ENCODE measurements at regions not wholly inside any gene's neighbourhood (a gene's known extent, or its start where the extent isn't known, plus 50 kb on each side); places are given as distances from the start of the nearest gene placed in this dataset.
A peak's percentile ranks its signal among the peaks of the same experiment; 100 is the strongest.

DNA sequence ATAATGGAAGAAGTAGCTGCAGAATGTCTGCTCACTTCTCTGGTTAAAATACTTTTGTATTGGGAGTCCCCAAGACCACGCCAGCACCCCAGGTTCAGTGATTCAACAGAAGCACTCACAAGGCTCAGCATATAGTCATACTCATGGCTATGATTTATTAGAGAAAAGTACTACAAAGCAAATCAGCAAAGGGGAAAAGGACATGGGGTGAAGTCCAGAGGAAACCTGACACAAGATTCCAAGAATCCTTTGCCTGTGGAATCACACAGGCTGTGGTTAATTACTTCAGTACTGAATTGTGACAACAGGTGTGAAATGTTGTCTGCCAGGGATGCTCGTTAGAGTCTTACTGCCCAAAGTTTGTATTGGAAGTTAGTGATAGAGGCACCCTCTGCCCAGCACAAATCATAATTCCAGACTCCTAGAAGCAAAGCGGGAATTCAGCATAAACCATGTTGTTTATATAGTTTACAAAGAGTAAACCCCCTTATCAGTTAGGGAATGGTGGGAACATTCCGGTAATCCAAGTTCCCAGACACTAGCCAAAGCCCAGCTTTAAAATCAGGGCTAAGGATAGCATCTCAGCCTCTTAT is 79.4 kb downstream of the HYCC1 start:
- no peak overlapping the region for H3K27ac Mint-ChIP-seq
- H3K9me3 Mint-ChIP-seq: peaks cover 7% of the 10 kb centered on the region
- H3K27me3 Mint-ChIP-seq (ENCODE audit: low read depth): peaks cover 3% of the 10 kb centered on the region
- H3K4me3 Mint-ChIP-seq: no peak overlapping the region
- peaks cover 5% of the 10 kb centered on the region for H3K36me3 Mint-ChIP-seq (ENCODE audit: low read depth)
- no peaks in the 10 kb centered on the region for H3K4me1 Mint-ChIP-seq (ENCODE audit: low read depth)

DNA sequence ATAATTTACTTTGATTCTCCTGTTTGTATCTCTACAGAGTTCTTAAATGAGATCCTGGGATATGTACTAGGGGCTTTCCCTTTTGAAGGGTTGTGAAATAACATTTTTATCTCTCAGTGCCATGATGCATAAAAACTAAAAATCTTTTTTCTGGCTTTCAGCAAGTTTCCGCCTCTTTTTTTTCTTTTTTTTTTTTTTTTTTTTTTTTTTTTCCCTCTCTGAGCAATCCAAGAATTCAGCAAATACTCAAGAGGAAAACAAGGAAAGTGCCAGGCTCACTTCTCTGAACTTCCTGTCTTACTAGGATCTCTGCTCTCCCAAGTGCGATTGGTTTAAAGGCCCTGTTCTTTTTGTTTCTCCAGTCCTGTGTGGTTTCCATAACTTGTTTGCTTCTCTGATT is 79.9 kb downstream of the HYCC1 start:
- Mint-ChIP-seq H3K36me3 (ENCODE audit: low read depth) (peaks cover 5% of the 10 kb centered on the region), H3K9me3 (peaks cover 7% of the 10 kb centered on the region), H3K4me3 (no peak overlapping the region), H3K27me3 (ENCODE audit: low read depth) (peaks cover 3% of the 10 kb centered on the region), H3K27ac (no peak overlapping the region), H3K4me1 (ENCODE audit: low read depth) (no peaks in the 10 kb centered on the region)

DNA sequence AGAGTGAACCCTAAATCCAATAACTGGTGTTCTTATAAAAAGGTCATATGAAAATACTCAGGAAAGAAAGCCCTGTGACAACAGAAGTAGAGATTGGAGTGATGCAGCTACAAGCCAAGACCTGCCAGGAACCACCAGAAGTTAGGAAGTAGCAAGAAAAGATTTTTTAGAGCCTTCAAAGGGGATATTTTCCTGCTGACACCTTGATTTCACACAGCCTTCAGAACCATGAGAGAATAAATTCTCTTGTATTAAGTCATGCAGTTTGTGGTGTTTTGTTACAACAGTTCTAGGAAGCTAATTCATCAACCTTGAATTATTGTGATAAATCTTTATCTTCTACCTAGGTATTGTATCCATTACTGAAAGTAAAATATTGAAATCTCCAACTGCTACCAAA is 81.0 kb downstream of the HYCC1 start:
- Mint-ChIP-seq H3K4me3 (no peak overlapping the region), H3K36me3 (ENCODE audit: low read depth) (peaks cover 4% of the 10 kb centered on the region), H3K9me3 (peaks cover 7% of the 10 kb centered on the region), H3K4me1 (ENCODE audit: low read depth) (no peaks in the 10 kb centered on the region), H3K27me3 (ENCODE audit: low read depth) (peaks cover 3% of the 10 kb centered on the region), H3K27ac (no peak overlapping the region)

DNA sequence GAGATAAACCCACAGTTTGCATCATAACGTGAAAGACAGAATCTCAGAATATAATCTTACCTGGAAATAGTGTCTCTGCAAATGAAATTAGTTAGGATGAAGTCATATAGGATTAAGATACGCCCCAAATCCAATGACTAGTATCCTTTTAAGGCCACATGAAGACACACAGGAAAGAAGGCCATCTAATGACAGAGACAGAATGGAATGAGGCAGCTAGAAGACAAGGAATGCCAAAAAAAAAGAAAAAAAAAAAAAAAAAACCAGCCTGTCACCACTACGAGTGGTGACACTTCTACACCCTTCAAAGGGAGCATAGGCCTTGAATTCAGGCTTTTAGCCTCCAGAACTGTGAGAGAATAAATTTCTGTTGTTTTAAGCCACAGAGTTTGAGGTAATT is 82.9 kb downstream of the HYCC1 start:
- Mint-ChIP-seq H3K27ac (no peak overlapping the region), H3K9me3 (peaks cover 7% of the 10 kb centered on the region), H3K27me3 (ENCODE audit: low read depth) (peaks cover 3% of the 10 kb centered on the region), H3K4me1 (ENCODE audit: low read depth) (no peaks in the 10 kb centered on the region), H3K4me3 (no peak overlapping the region), H3K36me3 (ENCODE audit: low read depth) (peaks cover 4% of the 10 kb centered on the region)

DNA sequence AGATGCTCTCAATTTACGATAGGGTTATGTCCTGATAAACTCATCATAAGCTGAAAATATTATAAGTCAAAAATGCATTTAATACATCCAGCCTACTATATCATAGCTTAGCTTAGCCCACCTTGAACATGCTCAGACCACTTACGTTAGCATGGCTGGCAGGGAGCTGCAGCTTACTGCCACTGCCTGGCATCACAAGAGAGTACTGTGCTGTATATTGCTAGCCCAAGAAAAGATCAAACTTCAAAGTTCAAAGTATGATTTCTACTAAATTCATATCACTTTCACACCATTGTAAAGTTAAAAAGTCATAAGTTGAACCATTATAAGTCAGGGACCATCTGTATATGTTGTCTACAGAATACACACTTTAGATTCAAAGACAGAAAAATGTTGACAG is 91.6 kb downstream of the HYCC1 start:
- Mint-ChIP-seq H3K4me1 (ENCODE audit: low read depth) (no peaks in the 10 kb centered on the region), H3K36me3 (ENCODE audit: low read depth) (peaks cover 4% of the 10 kb centered on the region), H3K27ac (no peak overlapping the region), H3K9me3 (peaks cover 3% of the 10 kb centered on the region), H3K4me3 (no peak overlapping the region), H3K27me3 (ENCODE audit: low read depth) (no peaks in the 10 kb centered on the region)

DNA sequence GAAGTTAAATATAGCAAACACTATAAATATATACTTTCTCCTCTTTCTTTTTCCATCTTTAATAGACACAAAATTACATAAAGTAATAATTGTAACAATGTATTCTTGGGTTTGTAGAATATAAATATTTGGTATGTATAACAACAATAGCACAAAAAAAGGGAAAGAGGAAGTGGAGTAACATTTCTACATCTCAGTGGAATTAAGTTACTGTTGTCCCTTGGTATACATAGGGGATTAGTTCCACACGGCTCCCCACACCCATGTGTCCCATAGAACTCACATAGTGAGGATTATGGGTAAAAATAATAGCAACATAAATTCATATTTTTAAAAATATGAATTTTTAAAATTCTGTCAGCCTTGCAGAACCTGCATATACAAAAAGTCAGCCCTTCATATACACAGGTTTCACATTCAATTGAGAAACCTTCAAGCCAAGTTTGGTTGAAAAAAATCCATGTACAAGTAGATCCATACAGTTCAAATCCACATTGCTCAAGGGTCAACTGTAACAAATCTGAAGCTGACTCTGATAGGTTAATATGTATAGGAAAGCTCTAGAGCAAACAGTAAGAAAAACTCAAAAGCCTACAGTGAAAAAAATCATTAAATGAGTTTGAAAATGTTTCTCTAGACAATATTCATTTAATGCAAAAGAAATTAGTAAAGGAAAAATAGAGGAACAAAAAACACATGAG is 92.4 kb downstream of the HYCC1 start:
- H3K9me3 Mint-ChIP-seq: peaks cover 3% of the 10 kb centered on the region
- H3K4me1 Mint-ChIP-seq (ENCODE audit: low read depth): no peaks in the 10 kb centered on the region
- H3K4me3 Mint-ChIP-seq: no peak overlapping the region
- H3K36me3 Mint-ChIP-seq (ENCODE audit: low read depth): peaks cover 4% of the 10 kb centered on the region
- no peak overlapping the region for H3K27ac Mint-ChIP-seq
- no peaks in the 10 kb centered on the region for H3K27me3 Mint-ChIP-seq (ENCODE audit: low read depth)

DNA sequence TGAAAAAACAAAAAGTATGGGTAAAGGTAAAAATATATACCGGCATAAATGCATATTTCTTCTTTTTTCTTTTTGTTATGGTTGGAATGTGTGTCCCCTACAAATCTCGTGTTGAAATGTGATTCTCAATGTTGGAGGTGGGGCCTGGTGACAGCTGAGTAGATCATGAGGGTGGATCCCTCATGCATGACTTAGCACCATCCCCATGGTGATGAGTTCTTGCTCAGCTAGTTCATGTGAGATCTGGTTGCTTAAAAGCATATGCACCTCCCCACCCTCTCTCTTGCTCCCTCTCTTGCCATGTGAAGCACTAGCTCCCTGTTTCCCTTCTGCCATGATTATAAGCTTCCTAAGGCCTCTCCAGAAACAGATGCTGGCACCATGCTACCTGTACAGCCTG is 93.3 kb downstream of the HYCC1 start:
- H3K4me1 Mint-ChIP-seq (ENCODE audit: low read depth): no peaks in the 10 kb centered on the region
- H3K36me3 Mint-ChIP-seq (ENCODE audit: low read depth): peaks cover 4% of the 10 kb centered on the region
- H3K4me3 Mint-ChIP-seq: no peak overlapping the region
- peaks cover 3% of the 10 kb centered on the region for H3K9me3 Mint-ChIP-seq
- no peaks in the 10 kb centered on the region for H3K27me3 Mint-ChIP-seq (ENCODE audit: low read depth)
- no peak overlapping the region for H3K27ac Mint-ChIP-seq

DNA sequence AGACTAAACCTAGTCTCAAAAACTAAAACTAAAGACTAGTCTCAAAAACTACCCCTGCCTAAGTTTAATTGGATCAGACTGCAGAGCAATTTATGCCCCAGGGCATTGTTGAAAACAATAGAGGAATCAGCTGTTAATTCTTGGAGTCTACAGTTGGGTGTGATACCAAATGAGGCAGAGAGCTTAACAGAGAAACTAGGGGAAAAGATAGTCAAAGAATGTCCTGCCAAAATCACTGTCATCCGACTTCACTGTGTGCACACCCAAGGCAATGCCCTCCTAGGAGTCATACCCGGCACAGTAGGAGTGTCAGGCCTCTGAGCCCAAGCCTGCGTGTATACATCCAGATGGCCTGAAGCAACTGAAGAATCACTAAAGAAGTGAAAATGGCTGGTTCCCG is 90.5 kb upstream of the TOMM7 start:
- no peaks in the 10 kb centered on the region for H3K4me1 Mint-ChIP-seq (ENCODE audit: low read depth)
- no peaks in the 10 kb centered on the region for H3K27me3 Mint-ChIP-seq (ENCODE audit: low read depth)
- no peak overlapping the region for H3K4me3 Mint-ChIP-seq
- peaks cover 9% of the 10 kb centered on the region for H3K9me3 Mint-ChIP-seq
- peaks cover 2% of the 10 kb centered on the region for H3K36me3 Mint-ChIP-seq (ENCODE audit: low read depth)
- H3K27ac Mint-ChIP-seq: no peak overlapping the region

DNA sequence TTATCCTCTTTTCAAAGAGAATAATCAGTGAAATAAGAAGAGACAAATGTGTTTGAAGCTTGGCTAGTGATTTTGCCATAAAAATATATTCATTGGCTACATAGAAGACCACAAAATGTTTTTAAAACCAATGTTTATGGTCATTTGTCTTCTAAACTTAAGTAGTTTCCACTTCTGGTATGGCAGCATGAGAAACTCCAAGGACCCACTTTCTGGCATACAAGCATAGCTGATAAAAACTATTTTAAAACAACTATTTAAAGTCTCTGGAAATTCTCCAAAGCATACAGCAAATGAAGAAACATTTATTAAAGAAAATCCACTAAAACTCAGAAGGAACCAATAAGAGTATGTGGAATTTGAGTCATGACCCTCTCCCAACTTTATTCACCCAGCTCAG is 89.2 kb upstream of the TOMM7 start:
- no peaks in the 10 kb centered on the region for H3K4me1 Mint-ChIP-seq (ENCODE audit: low read depth)
- H3K36me3 Mint-ChIP-seq (ENCODE audit: low read depth): peaks cover 2% of the 10 kb centered on the region
- peaks cover 9% of the 10 kb centered on the region for H3K9me3 Mint-ChIP-seq
- H3K27ac Mint-ChIP-seq: no peak overlapping the region
- no peak overlapping the region for H3K4me3 Mint-ChIP-seq
- H3K27me3 Mint-ChIP-seq (ENCODE audit: low read depth): no peaks in the 10 kb centered on the region

DNA sequence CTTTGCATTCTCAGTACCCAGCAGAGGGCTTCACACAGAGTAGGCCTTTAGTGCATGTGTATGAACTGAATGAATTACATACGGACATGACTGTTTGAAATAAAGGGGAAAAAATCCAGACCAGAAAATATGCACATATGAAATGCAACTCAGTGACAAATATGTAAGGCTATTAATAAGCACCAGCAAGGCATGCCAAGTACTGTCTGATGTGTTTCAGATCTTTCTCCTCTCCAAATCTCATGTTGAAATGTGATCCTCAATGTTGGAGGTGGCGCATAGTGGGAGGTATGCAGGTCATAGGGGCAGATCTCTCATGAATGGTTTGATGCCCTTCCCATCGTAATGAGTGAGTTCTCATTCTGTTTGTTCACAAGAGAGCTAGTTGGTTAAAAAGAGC is 87.3 kb upstream of the TOMM7 start:
- Mint-ChIP-seq H3K9me3 (peaks cover 7% of the 10 kb centered on the region), H3K27ac (no peak overlapping the region), H3K27me3 (ENCODE audit: low read depth) (no peaks in the 10 kb centered on the region), H3K4me1 (ENCODE audit: low read depth) (no peaks in the 10 kb centered on the region), H3K4me3 (no peak overlapping the region), H3K36me3 (ENCODE audit: low read depth) (peaks cover 2% of the 10 kb centered on the region)

DNA sequence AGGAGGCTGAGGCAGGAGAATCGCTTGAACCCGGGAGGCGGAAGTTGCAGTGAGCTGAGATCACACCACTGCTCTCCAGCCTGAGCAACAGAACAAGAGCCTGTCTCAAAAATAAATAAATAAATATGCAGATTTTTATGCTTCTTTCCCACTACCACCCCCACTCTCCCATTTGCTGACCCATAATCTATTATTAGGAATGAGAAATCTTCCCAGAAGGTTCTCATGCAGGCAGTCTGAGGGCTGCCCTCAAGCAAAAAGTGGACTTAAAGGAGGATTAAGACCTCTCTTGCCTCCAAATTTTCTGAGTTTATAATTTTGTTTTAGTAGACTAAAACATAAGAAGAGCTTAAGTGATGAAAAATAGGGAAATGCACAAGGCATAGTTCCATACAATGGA is 85.2 kb upstream of the TOMM7 start:
- no peak overlapping the region for H3K4me3 Mint-ChIP-seq
- no peaks in the 10 kb centered on the region for H3K9me3 Mint-ChIP-seq
- H3K4me1 Mint-ChIP-seq (ENCODE audit: low read depth): no peaks in the 10 kb centered on the region
- no peak overlapping the region for H3K27ac Mint-ChIP-seq
- H3K36me3 Mint-ChIP-seq (ENCODE audit: low read depth): peaks cover 1% of the 10 kb centered on the region
- no peaks in the 10 kb centered on the region for H3K27me3 Mint-ChIP-seq (ENCODE audit: low read depth)

DNA sequence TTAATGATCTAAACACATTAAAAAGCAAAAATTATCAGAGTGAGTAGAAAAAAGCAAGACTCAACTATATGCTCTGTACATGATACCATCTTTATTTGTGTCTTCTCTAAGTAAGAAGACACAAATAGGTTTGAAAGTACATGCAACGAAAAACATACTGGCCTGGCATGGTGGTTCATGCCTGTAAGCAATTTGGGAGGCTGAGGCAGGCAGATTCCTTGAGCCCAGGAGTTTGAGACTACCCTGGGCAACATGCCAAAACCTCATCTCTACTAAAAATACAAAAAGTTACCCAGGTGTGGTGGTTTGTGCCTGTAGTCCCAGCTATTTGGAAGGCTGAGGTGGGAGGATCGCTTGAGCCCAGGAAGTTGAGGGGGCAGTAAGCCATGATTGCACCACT is 78.1 kb upstream of the TOMM7 start:
- Mint-ChIP-seq H3K9me3 (no peaks in the 10 kb centered on the region), H3K4me1 (ENCODE audit: low read depth) (peaks cover 7% of the 10 kb centered on the region), H3K36me3 (ENCODE audit: low read depth) (no peaks in the 10 kb centered on the region), H3K27me3 (ENCODE audit: low read depth) (peaks cover 4% of the 10 kb centered on the region), H3K4me3 (no peak overlapping the region), H3K27ac (no peak overlapping the region)

DNA sequence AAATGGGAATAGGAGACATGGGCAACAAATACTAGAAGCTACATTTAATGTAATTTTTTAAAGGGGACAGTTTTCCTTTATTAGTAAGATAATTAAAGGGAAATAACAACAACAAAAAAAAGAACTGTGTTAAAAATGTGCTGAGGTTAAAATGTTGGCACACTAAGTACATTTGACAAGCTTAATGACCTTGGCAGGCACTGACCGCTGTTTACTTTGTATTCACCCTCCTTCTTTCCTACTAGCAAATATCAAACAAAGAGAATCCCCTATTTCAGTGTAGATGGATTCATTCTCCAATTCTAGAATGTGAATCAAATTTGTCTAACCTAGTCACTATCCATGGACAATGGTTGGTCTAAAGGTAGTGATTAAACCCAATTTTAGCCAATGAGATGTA is 77.5 kb upstream of the TOMM7 start:
- Mint-ChIP-seq H3K36me3 (ENCODE audit: low read depth) (no peaks in the 10 kb centered on the region), H3K4me1 (ENCODE audit: low read depth) (peaks cover 11% of the 10 kb centered on the region), H3K27ac (no peak overlapping the region), H3K27me3 (ENCODE audit: low read depth) (peaks cover 4% of the 10 kb centered on the region), H3K9me3 (no peaks in the 10 kb centered on the region), H3K4me3 (no peak overlapping the region)

DNA sequence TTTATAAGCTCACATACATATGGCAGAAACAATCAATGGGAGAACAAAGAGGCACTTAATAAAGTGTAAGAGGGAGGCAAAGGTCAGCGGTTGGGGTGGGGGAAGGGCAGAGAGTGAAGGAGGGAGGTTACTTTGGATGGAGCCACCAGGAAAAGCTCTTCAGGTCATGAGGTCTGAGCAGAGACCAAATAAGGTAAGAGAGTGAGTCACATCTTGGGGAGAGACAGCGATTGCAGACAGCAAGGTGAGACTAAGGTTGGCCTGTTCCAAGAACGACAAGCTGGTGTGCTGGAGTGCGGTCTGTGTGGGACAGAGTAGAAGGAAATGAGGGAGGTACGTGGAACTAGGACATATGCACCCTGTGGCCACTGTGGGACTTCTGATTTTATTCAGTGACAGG is 74.3 kb upstream of the TOMM7 start:
- peaks cover 4% of the 10 kb centered on the region for H3K27me3 Mint-ChIP-seq (ENCODE audit: low read depth)
- peaks cover 15% of the 10 kb centered on the region for H3K4me1 Mint-ChIP-seq (ENCODE audit: low read depth)
- peak overlapping the region; percentile 53 for H3K27ac Mint-ChIP-seq
- no peaks in the 10 kb centered on the region for H3K36me3 Mint-ChIP-seq (ENCODE audit: low read depth)
- no peak overlapping the region for H3K4me3 Mint-ChIP-seq
- no peaks in the 10 kb centered on the region for H3K9me3 Mint-ChIP-seq

DNA sequence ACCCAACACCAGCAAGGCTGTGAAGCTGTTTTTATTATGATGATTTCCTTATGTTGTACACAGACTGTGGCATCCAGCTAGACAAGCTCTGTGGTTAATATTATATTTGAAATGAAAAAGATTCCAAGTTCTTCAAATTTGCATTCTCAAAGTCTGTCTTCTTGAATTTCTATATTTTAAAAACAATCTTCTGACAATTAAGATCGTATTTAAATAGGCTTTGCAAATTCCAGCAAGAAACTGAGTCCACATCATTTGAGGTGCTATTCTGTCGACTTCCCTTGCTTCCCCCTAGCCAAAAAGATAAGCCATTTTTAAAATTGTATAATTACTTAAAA is 73.1 kb upstream of the TOMM7 start:
- peaks cover 15% of the 10 kb centered on the region for H3K4me1 Mint-ChIP-seq (ENCODE audit: low read depth)
- H3K36me3 Mint-ChIP-seq (ENCODE audit: low read depth): no peaks in the 10 kb centered on the region
- no peak overlapping the region for H3K27ac Mint-ChIP-seq
- H3K4me3 Mint-ChIP-seq: no peak overlapping the region
- H3K27me3 Mint-ChIP-seq (ENCODE audit: low read depth): no peaks in the 10 kb centered on the region
- H3K9me3 Mint-ChIP-seq: no peaks in the 10 kb centered on the region
